ENCODE measurements at regions not wholly inside any gene's neighbourhood (a gene's known extent, or its start where the extent isn't known, plus 50 kb on each side); places are given as distances from the start of the nearest gene placed in this dataset.

DNA sequence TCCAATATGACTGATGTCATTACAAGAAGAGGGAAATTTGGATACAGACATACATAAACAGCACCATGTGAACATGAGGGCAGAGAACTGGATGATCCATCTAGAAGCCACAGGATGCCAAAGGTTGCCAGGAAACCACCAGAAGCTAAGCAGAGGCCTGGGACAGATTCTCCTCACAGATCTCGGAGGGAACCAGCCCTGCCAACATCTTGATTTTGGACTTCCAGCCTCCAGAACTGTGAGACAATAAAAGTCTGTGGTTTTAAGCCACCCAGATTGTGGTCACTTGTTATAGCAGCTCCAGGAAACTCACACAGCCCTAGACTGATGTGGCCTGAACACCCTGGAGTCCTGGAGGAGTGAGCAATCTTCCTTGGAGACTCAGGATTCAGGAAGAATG, 351.6 kb downstream of the EIPR1 start:
- TF ChIP-seq, protein P1, sequence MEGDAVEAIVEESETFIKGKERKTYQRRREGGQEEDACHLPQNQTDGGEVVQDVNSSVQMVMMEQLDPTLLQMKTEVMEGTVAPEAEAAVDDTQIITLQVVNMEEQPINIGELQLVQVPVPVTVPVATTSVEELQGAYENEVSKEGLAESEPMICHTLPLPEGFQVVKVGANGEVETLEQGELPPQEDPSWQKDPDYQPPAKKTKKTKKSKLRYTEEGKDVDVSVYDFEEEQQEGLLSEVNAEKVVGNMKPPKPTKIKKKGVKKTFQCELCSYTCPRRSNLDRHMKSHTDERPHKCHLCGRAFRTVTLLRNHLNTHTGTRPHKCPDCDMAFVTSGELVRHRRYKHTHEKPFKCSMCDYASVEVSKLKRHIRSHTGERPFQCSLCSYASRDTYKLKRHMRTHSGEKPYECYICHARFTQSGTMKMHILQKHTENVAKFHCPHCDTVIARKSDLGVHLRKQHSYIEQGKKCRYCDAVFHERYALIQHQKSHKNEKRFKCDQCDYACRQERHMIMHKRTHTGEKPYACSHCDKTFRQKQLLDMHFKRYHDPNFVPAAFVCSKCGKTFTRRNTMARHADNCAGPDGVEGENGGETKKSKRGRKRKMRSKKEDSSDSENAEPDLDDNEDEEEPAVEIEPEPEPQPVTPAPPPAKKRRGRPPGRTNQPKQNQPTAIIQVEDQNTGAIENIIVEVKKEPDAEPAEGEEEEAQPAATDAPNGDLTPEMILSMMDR (IDR thresholded peaks at IDR 0.05): no peak
- no peak for TF ChIP-seq POLR2A (IDR thresholded peaks at IDR 0.05)

All from thyroid gland (tissue), 4 donors.